ENCODE measurements at regions not wholly inside any gene's neighbourhood (a gene's known extent, or its start where the extent isn't known, plus 50 kb on each side); places are given as distances from the start of the nearest gene placed in this dataset.

- DNase-seq: no peak
Measured at GRCh38 chr2:128495996-128496547, 177.4 kb upstream of the HS6ST1 start.

- DNase-seq: no peak
Measured at GRCh38 chr2:128496700-128497099, 178.0 kb upstream of the HS6ST1 start.

- DNase-seq: no peak
Measured at GRCh38 chr2:128497461-128497860, 178.8 kb upstream of the HS6ST1 start.

GRCh38 chr2:128498086-128498485 lies 179.4 kb upstream of the HS6ST1 start:
- DNase-seq: no peak

- no peak for DNase-seq
Measured at GRCh38 chr2:128498589-128498988, 179.9 kb upstream of the HS6ST1 start.

GRCh38 chr2:128499367-128500137 lies 180.9 kb upstream of the HS6ST1 start:
- peak; percentile 20 for DNase-seq

- no peak for DNase-seq
Measured at GRCh38 chr2:128500138-128500800, 181.6 kb upstream of the HS6ST1 start.

- no peak for DNase-seq
Measured at GRCh38 chr2:128501006-128501690, 182.5 kb upstream of the HS6ST1 start.

GRCh38 chr2:128501700-128502099 lies 183.0 kb upstream of the HS6ST1 start:
- DNase-seq: no peak

- DNase-seq: no peak
Measured at GRCh38 chr2:128502200-128502599, 183.5 kb upstream of the HS6ST1 start.

- DNase-seq: no peak
Measured at GRCh38 chr2:128502638-128503246, 184.1 kb upstream of the HS6ST1 start.

- no peak for DNase-seq
Measured at GRCh38 chr2:128503399-128504245, 185.0 kb upstream of the HS6ST1 start.

GRCh38 chr2:128504246-128505149 lies 185.8 kb upstream of the HS6ST1 start:
- no peak for DNase-seq

- no peak for DNase-seq
Measured at GRCh38 chr2:128505150-128505490, 186.5 kb upstream of the HS6ST1 start.

- DNase-seq: no peak
Measured at GRCh38 chr2:128505575-128506526, 187.2 kb upstream of the HS6ST1 start.

- no peak for DNase-seq
Measured at GRCh38 chr2:128506534-128506933, 187.9 kb upstream of the HS6ST1 start.

GRCh38 chr2:128510701-128511397 lies 192.2 kb upstream of the HS6ST1 start:
- no peak for DNase-seq

- no peak for DNase-seq
Measured at GRCh38 chr2:128511731-128512378, 193.2 kb upstream of the HS6ST1 start.

Data from NCI-H510A treated with DMSO at 0.1 percent for 48 hours (cell line).